SHP77 (cell line): ENCODE measurements at regions not wholly inside any gene's neighbourhood (a gene's known extent, or its start where the extent isn't known, plus 50 kb on each side); places are given as distances from the start of the nearest gene placed in this dataset.
"Not testable (repeated sequence)": the region's sequence is repeated elsewhere in the genome, so short reads cannot be mapped to it uniquely, and the experiment has no call there.

Experiments
- DNase-seq, 2 experiments: peaks; one replicate each; lab custom pipeline; 2025; lab: John Stamatoyannopoulos, UW

- not testable (repeated sequence) for DNase-seq
Measured at GRCh38 chr6:2302482-2302881, 57.1 kb upstream of the GMDS start.

GRCh38 chr6:2296781-2297180, 51.4 kb upstream of the GMDS start:
- no peak for DNase-seq
